ENCODE measurements at regions not wholly inside any gene's neighbourhood (a gene's known extent, or its start where the extent isn't known, plus 50 kb on each side); places are given as distances from the start of the nearest gene placed in this dataset.

- no peak for FAIRE-seq
- H3K4me1 ChIP-seq (ENCODE audit: control insufficient read depth, extremely low read depth, insufficient read depth, low read length): no peaks in the 10 kb centered on the region
- no peak for TF ChIP-seq EZH2 (IDR thresholded peaks at IDR 0.05; ENCODE audit: borderline replicate concordance, low read depth, low read length, severe bottlenecking)
- TF ChIP-seq JUN (IDR thresholded peaks at IDR 0.05; ENCODE audit: borderline replicate concordance, insufficient read depth, insufficient read length, low read depth): no peak
- TF ChIP-seq FOS (IDR thresholded peaks at IDR 0.05; ENCODE audit: borderline replicate concordance, insufficient read depth, low read length): no peak
- no peak for TF ChIP-seq GATA2 (IDR thresholded peaks at IDR 0.05; ENCODE audit: insufficient read depth, insufficient read length, low read depth, low read length)
- H3K27me3 ChIP-seq (ENCODE audit: control insufficient read depth in 2 of 2, insufficient read depth in 2 of 2, low read length in 2 of 2): peaks cover 5 to 6% of the 10 kb centered on the region in 2 experiments
- no peaks in the 10 kb centered on the region for H4K20me1 ChIP-seq (replicated peaks; ENCODE audit: control insufficient read depth, extremely low read depth, insufficient read depth, low read length)
- no TSS peak for BruUV-seq (replicated peaks)
- H3K9ac ChIP-seq (replicated peaks; ENCODE audit: extremely low read depth, insufficient read depth, low read length): no peak overlapping the region
- intact Hi-C loops (cut with micrococcal nuclease) (no loop called here), dilution Hi-C loops (cut with MboI; ENCODE audit: extremely low pct_ligation_motif_present, low sequenced_read_pairs) (no loop called here)
- no peak for DNase-seq (ENCODE audit: low read depth, low spot score)
- no peaks in the 10 kb centered on the region for H3K36me3 ChIP-seq (ENCODE audit: control insufficient read depth in 2 of 2, extremely low read depth in 1 of 2, insufficient read depth in 2 of 2, low read length in 2 of 2)
- H3K4me2 ChIP-seq (ENCODE audit: insufficient read depth, low read length): no peak overlapping the region
- ChIA-PET CTCF (no interaction called here), POLR2A (no interaction called here)
- no peaks in the 10 kb centered on the region for H3K79me2 ChIP-seq (ENCODE audit: control insufficient read depth, insufficient read depth, low read length)
- H3K9me3 ChIP-seq (replicated peaks; ENCODE audit: control insufficient read depth, insufficient read depth, low read length): no peaks in the 10 kb centered on the region
- H2AFZ ChIP-seq (ENCODE audit: low read depth, low read length): no peak overlapping the region
- H3K27ac ChIP-seq (ENCODE audit: insufficient read depth, low read depth, low read length): no peak overlapping the region
- H3K4me3 ChIP-seq (replicated peaks in 1 of 3; ENCODE audit: insufficient read depth in 1 of 3, low read depth in 1 of 3, low read length in 3 of 3): no peak overlapping the region
- no peaks in the 10 kb centered on the region for H3K9me1 ChIP-seq (replicated peaks; ENCODE audit: control insufficient read depth, extremely low read depth, insufficient read depth, low read length)
These were observed 125.8 kb upstream of the STT3B start for GRCh38 chr3:31406896-31407295.

GRCh38 chr3:31407665-31408064 is 125.1 kb upstream of the STT3B start:
- Histone ChIP-seq H3K36me3 (ENCODE audit: control insufficient read depth in 2 of 2, extremely low read depth in 1 of 2, insufficient read depth in 2 of 2, low read length in 2 of 2) (no peaks in the 10 kb centered on the region), H3K9me1 (replicated peaks; ENCODE audit: control insufficient read depth, extremely low read depth, insufficient read depth, low read length) (no peaks in the 10 kb centered on the region), H3K9ac (replicated peaks; ENCODE audit: extremely low read depth, insufficient read depth, low read length) (no peak overlapping the region), H3K27ac (ENCODE audit: insufficient read depth, low read depth, low read length) (no peak overlapping the region), H3K4me1 (ENCODE audit: control insufficient read depth, extremely low read depth, insufficient read depth, low read length) (no peaks in the 10 kb centered on the region), H2AFZ (ENCODE audit: low read depth, low read length) (no peak overlapping the region), H3K4me3 (replicated peaks in 1 of 3; ENCODE audit: insufficient read depth in 1 of 3, low read depth in 1 of 3, low read length in 3 of 3) (no peak overlapping the region), H3K79me2 (ENCODE audit: control insufficient read depth, insufficient read depth, low read length) (no peaks in the 10 kb centered on the region), H3K4me2 (ENCODE audit: insufficient read depth, low read length) (no peak overlapping the region), H3K9me3 (replicated peaks; ENCODE audit: control insufficient read depth, insufficient read depth, low read length) (no peaks in the 10 kb centered on the region), H3K27me3 (ENCODE audit: control insufficient read depth in 2 of 2, insufficient read depth in 2 of 2, low read length in 2 of 2) (peaks cover 5 to 6% of the 10 kb centered on the region in 2 experiments), H4K20me1 (replicated peaks; ENCODE audit: control insufficient read depth, extremely low read depth, insufficient read depth, low read length) (no peaks in the 10 kb centered on the region)
- dilution Hi-C loops (cut with MboI; ENCODE audit: extremely low pct_ligation_motif_present, low sequenced_read_pairs): no loop called here
- ChIA-PET POLR2A (no interaction called here), CTCF (no interaction called here)
- no TSS peak for BruUV-seq (replicated peaks)
- TF ChIP-seq CTCF (IDR thresholded peaks at IDR 0.05; ENCODE audit: extremely low read depth in 1 of 2, insufficient read depth in 1 of 2, low read depth in 1 of 2, low read length in 2 of 2) (no peak), FOS (IDR thresholded peaks at IDR 0.05; ENCODE audit: borderline replicate concordance, insufficient read depth, low read length) (no peak), JUN (IDR thresholded peaks at IDR 0.05; ENCODE audit: borderline replicate concordance, insufficient read depth, insufficient read length, low read depth) (no peak), MYC (IDR thresholded peaks at IDR 0.05; ENCODE audit: low read depth, low read length) (no peak), EZH2 (IDR thresholded peaks at IDR 0.05; ENCODE audit: borderline replicate concordance, low read depth, low read length, severe bottlenecking) (no peak), POLR2AphosphoS5 (IDR thresholded peaks at IDR 0.05; ENCODE audit: insufficient read depth, low read depth, low read length) (no peak)
- intact Hi-C loops (cut with micrococcal nuclease): no loop called here
- FAIRE-seq (no peak), DNase-seq (ENCODE audit: low read depth, low spot score) (no peak)

Measured in endothelial cell of umbilical vein (primary cell).